ENCODE measurements at regions not wholly inside any gene's neighbourhood (a gene's known extent, or its start where the extent isn't known, plus 50 kb on each side); places are given as distances from the start of the nearest gene placed in this dataset.
"Not testable (repeated sequence)": the region's sequence is repeated elsewhere in the genome, so short reads cannot be mapped to it uniquely, and the experiment has no call there.

GRCh38 chr15:84360902-84361301, 125.3 kb downstream of the GOLGA6L4 start:
- not testable (repeated sequence) for H3K4me1 ChIP-seq (ENCODE audit: low read depth, poor library complexity, severe bottlenecking)

GRCh38 chr15:84384421-84384820, 148.8 kb downstream of the GOLGA6L4 start:
- not testable (repeated sequence) for H3K79me2 ChIP-seq (ENCODE audit: insufficient read depth, low read depth); H3K9ac ChIP-seq; H4K20me1 ChIP-seq (ENCODE audit: insufficient read depth); H2AFZ ChIP-seq (ENCODE audit: low read depth); H3K36me3 ChIP-seq (ENCODE audit: insufficient read depth); H3K27me3 ChIP-seq (ENCODE audit: insufficient read depth, low read depth); H3K27ac ChIP-seq; H3K4me3 ChIP-seq (IDR thresholded peaks at IDR 0.05; ENCODE audit: insufficient read depth, low read depth, low read length); H3K4me1 ChIP-seq (ENCODE audit: low read depth, poor library complexity, severe bottlenecking); H3K4me2 ChIP-seq

More at GRCh38 chr15:84360902-84361301, 125.3 kb downstream of the GOLGA6L4 start:
- not testable (repeated sequence) for H4K20me1 ChIP-seq (ENCODE audit: insufficient read depth); H3K79me2 ChIP-seq (ENCODE audit: insufficient read depth, low read depth); H3K36me3 ChIP-seq (ENCODE audit: insufficient read depth); H3K9ac ChIP-seq; H3K4me2 ChIP-seq; H3K27me3 ChIP-seq (ENCODE audit: insufficient read depth, low read depth); H2AFZ ChIP-seq (ENCODE audit: low read depth); H3K4me3 ChIP-seq (IDR thresholded peaks at IDR 0.05; ENCODE audit: insufficient read depth, low read depth, low read length); H3K27ac ChIP-seq

- H3K9ac ChIP-seq = no peak overlapping the region
- no peaks in the 10 kb centered on the region for H3K4me1 ChIP-seq (ENCODE audit: low read depth, poor library complexity, severe bottlenecking)
- no peaks in the 10 kb centered on the region for H3K79me2 ChIP-seq (ENCODE audit: insufficient read depth, low read depth)
- no peak overlapping the region for H3K4me2 ChIP-seq
- H2AFZ ChIP-seq (ENCODE audit: low read depth) = no peak overlapping the region
- no peaks in the 10 kb centered on the region for H3K27me3 ChIP-seq (ENCODE audit: insufficient read depth, low read depth)
- no peak overlapping the region for H3K27ac ChIP-seq
- no peak for TF ChIP-seq CTCF (conservative IDR thresholded peaks at IDR 0.05; ENCODE audit: low read depth, low read length)
- H3K36me3 ChIP-seq (ENCODE audit: insufficient read depth) = no peaks in the 10 kb centered on the region
- H4K20me1 ChIP-seq (ENCODE audit: insufficient read depth) = no peaks in the 10 kb centered on the region
- H3K4me3 ChIP-seq (IDR thresholded peaks at IDR 0.05; ENCODE audit: insufficient read depth, low read depth, low read length) = no peak overlapping the region
Measured at GRCh38 chr15:84387086-84387485, 151.5 kb downstream of the GOLGA6L4 start.

GRCh38 chr15:84388201-84388600, 152.6 kb downstream of the GOLGA6L4 start:
- not testable (repeated sequence) for H3K36me3 ChIP-seq (ENCODE audit: insufficient read depth); H3K79me2 ChIP-seq (ENCODE audit: insufficient read depth, low read depth); H3K27me3 ChIP-seq (ENCODE audit: insufficient read depth, low read depth); H3K4me3 ChIP-seq (IDR thresholded peaks at IDR 0.05; ENCODE audit: insufficient read depth, low read depth, low read length); H4K20me1 ChIP-seq (ENCODE audit: insufficient read depth); H3K27ac ChIP-seq; H3K4me2 ChIP-seq; H3K4me1 ChIP-seq (ENCODE audit: low read depth, poor library complexity, severe bottlenecking); H3K9ac ChIP-seq; H2AFZ ChIP-seq (ENCODE audit: low read depth)

GRCh38 chr15:84388638-84389037, 153.1 kb downstream of the GOLGA6L4 start:
- H4K20me1 ChIP-seq (ENCODE audit: insufficient read depth); H3K27me3 ChIP-seq (ENCODE audit: insufficient read depth, low read depth): not testable (repeated sequence)

GRCh38 chr15:84390324-84390723, 154.8 kb downstream of the GOLGA6L4 start:
- not testable (repeated sequence) for H3K36me3 ChIP-seq (ENCODE audit: insufficient read depth); H3K79me2 ChIP-seq (ENCODE audit: insufficient read depth, low read depth); H3K27me3 ChIP-seq (ENCODE audit: insufficient read depth, low read depth); H4K20me1 ChIP-seq (ENCODE audit: insufficient read depth); H3K4me2 ChIP-seq; H3K4me3 ChIP-seq (IDR thresholded peaks at IDR 0.05; ENCODE audit: insufficient read depth, low read depth, low read length); H3K27ac ChIP-seq; H2AFZ ChIP-seq (ENCODE audit: low read depth); H3K9ac ChIP-seq; H3K4me1 ChIP-seq (ENCODE audit: low read depth, poor library complexity, severe bottlenecking)

More at GRCh38 chr15:84388638-84389037, 153.1 kb downstream of the GOLGA6L4 start:
- not testable (repeated sequence) for H2AFZ ChIP-seq (ENCODE audit: low read depth); H3K4me3 ChIP-seq (IDR thresholded peaks at IDR 0.05; ENCODE audit: insufficient read depth, low read depth, low read length); H3K4me2 ChIP-seq; H3K79me2 ChIP-seq (ENCODE audit: insufficient read depth, low read depth); H3K36me3 ChIP-seq (ENCODE audit: insufficient read depth); H3K27ac ChIP-seq; H3K4me1 ChIP-seq (ENCODE audit: low read depth, poor library complexity, severe bottlenecking); H3K9ac ChIP-seq

GRCh38 chr15:84391191-84391590, 155.6 kb downstream of the GOLGA6L4 start:
- Histone ChIP-seq H3K79me2 (ENCODE audit: insufficient read depth, low read depth) (no peaks in the 10 kb centered on the region), H3K9ac (no peak overlapping the region)
- no peak for TF ChIP-seq CTCF (conservative IDR thresholded peaks at IDR 0.05; ENCODE audit: low read depth, low read length)

GRCh38 chr15:84392020-84392419, 156.4 kb downstream of the GOLGA6L4 start:
- H2AFZ ChIP-seq (ENCODE audit: low read depth); H3K9ac ChIP-seq; H3K36me3 ChIP-seq (ENCODE audit: insufficient read depth); H4K20me1 ChIP-seq (ENCODE audit: insufficient read depth); H3K27ac ChIP-seq; H3K4me1 ChIP-seq (ENCODE audit: low read depth, poor library complexity, severe bottlenecking); H3K79me2 ChIP-seq (ENCODE audit: insufficient read depth, low read depth); H3K27me3 ChIP-seq (ENCODE audit: insufficient read depth, low read depth); H3K4me3 ChIP-seq (IDR thresholded peaks at IDR 0.05; ENCODE audit: insufficient read depth, low read depth, low read length); H3K4me2 ChIP-seq: not testable (repeated sequence)

More at GRCh38 chr15:84391191-84391590, 155.6 kb downstream of the GOLGA6L4 start:
- Histone ChIP-seq H4K20me1 (ENCODE audit: insufficient read depth) (no peaks in the 10 kb centered on the region), H3K27ac (no peak overlapping the region), H3K4me1 (ENCODE audit: low read depth, poor library complexity, severe bottlenecking) (no peaks in the 10 kb centered on the region), H3K27me3 (ENCODE audit: insufficient read depth, low read depth) (no peaks in the 10 kb centered on the region), H3K4me2 (no peak overlapping the region), H3K36me3 (ENCODE audit: insufficient read depth) (no peaks in the 10 kb centered on the region), H3K4me3 (IDR thresholded peaks at IDR 0.05; ENCODE audit: insufficient read depth, low read depth, low read length) (no peak overlapping the region), H2AFZ (ENCODE audit: low read depth) (no peak overlapping the region)

- H3K27ac ChIP-seq; H3K4me2 ChIP-seq; H3K9ac ChIP-seq; H3K4me1 ChIP-seq (ENCODE audit: low read depth, poor library complexity, severe bottlenecking); H4K20me1 ChIP-seq (ENCODE audit: insufficient read depth); H3K79me2 ChIP-seq (ENCODE audit: insufficient read depth, low read depth); H2AFZ ChIP-seq (ENCODE audit: low read depth); H3K36me3 ChIP-seq (ENCODE audit: insufficient read depth); H3K27me3 ChIP-seq (ENCODE audit: insufficient read depth, low read depth); H3K4me3 ChIP-seq (IDR thresholded peaks at IDR 0.05; ENCODE audit: insufficient read depth, low read depth, low read length): not testable (repeated sequence)
Measured at GRCh38 chr15:84393386-84393936, 157.9 kb downstream of the GOLGA6L4 start.

Measured in KMS-11 (cell line).